GM12878 (cell line): ENCODE measurements at regions not wholly inside any gene's neighbourhood (a gene's known extent, or its start where the extent isn't known, plus 50 kb on each side); places are given as distances from the start of the nearest gene placed in this dataset.

Source experiments
- CEBPB ChIP-seq, 2 experiments: fragments of 150-350 bp in 1 of 2; IDR thresholded peaks; 2 replicates each; pipeline ENCODE4 v1.6.1; 2012 to 2014; ENCODE audit warnings: low read depth in 2 of 2, low read length in 2 of 2, borderline replicate concordance in 1 of 2, inconsistent platforms in 1 of 2
- EP300 ChIP-seq, 2 experiments: fragments of 150-350 bp in 1 of 2; IDR thresholded peaks; 2 replicates each; pipeline ENCODE4 v1.6.1; 2011 to 2012; ENCODE audit warnings: low read depth in 2 of 2, low read length in 2 of 2, borderline replicate concordance in 1 of 2, improper control_type of control experiment in 1 of 2, inconsistent platforms in 1 of 2; ENCODE audit not compliant: control insufficient read depth in 1 of 2
- HDGF ChIP-seq: fragments of 450-650 bp; IDR thresholded peaks from 2 replicates; pipeline ENCODE4 v1.6.1; 2016; ENCODE audit warnings: antibody characterized with exemption
- NFXL1 ChIP-seq: fragments of 450-650 bp; IDR thresholded peaks from 2 replicates; pipeline ENCODE4 v1.6.1; 2017; ENCODE audit warnings: antibody characterized with exemption, mild to moderate bottlenecking, borderline replicate concordance
- NRF1 ChIP-seq: conservative IDR thresholded peaks from 2 replicates; pipeline ENCODE4 v1.6.1; 2011; ENCODE audit warnings: mild to moderate bottlenecking, low read depth, low read length, improper control_type of control experiment
- POLR2A ChIP-seq: IDR thresholded peaks from 2 replicates; pipeline ENCODE4 v1.6.1; 2011; ENCODE audit warnings: low read depth, mild to moderate bottlenecking, low read length
- RAD21 ChIP-seq: IDR thresholded peaks from 2 replicates; pipeline ENCODE4 v1.6.1; 2011; ENCODE audit warnings: mild to moderate bottlenecking, low read depth, low read length, moderate library complexity; ENCODE audit not compliant: insufficient read depth
- RAD51 ChIP-seq: fragments of 450-650 bp; IDR thresholded peaks from 2 replicates; pipeline ENCODE4 v1.6.1; 2016; ENCODE audit warnings: moderate library complexity, mild to moderate bottlenecking, inconsistent platforms
- SREBF1 ChIP-seq: IDR thresholded peaks from 2 replicates; pipeline ENCODE4 v1.6.1; 2012; ENCODE audit warnings: mild to moderate bottlenecking, low read length
- TF ChIP-seq, protein P1 (sequence below): IDR thresholded peaks from 2 replicates; pipeline ENCODE4 v1.6.1; 2012; ENCODE audit warnings: low read depth, low read length, improper control_type of control experiment
- TF ChIP-seq, protein P2 (sequence below), 3 experiments: IDR thresholded peaks in 2 of 3; conservative IDR thresholded peaks in 1 of 3; 2 replicates each; pipeline ENCODE4 v1.5.1; 2011; ENCODE audit warnings: low read depth in 3 of 3, low read length in 3 of 3, mild to moderate bottlenecking in 3 of 3, control low read depth in 2 of 3, moderate library complexity in 2 of 3, inconsistent platforms in 1 of 3, mixed read lengths in 1 of 3; ENCODE audit not compliant: control insufficient read depth in 2 of 3, insufficient read depth in 1 of 3; ENCODE audit errors: extremely low read depth in 1 of 3
- TF ChIP-seq, protein P3 (sequence below): IDR thresholded peaks from 2 replicates; pipeline ENCODE4 v1.6.1; 2012; ENCODE audit warnings: mild to moderate bottlenecking, low read depth, low read length
- TF ChIP-seq, protein P4 (sequence below): fragments of 450-650 bp; IDR thresholded peaks from 2 replicates; pipeline ENCODE4 v1.6.1; 2017; ENCODE audit warnings: borderline replicate concordance
- TF ChIP-seq, protein P5 (sequence below): IDR thresholded peaks from 2 replicates; pipeline ENCODE4 v1.6.1; 2011; ENCODE audit warnings: mild to moderate bottlenecking, low read depth, low read length, moderate library complexity; ENCODE audit not compliant: insufficient replicate concordance

DNA sequence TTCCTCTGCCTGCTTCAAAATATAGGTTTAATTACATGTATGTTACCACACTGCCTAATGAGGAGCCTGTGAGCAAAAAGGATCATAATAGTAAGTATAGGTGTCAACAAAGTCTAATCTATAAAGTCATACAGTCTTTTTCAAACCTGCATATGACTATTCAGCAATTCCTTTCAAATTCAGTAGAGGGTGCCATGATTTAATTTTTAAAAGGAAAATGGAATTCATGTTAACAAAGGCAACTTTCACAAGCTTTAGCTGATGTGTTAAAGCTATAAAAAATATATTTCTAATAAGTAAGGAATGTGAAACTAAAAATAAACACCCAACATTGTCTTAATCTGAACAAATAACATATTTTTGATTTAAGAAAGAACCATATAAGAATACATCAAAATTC, 52.1 kb downstream of the MPP7 start:
- TF ChIP-seq HDGF: no peak
- TF ChIP-seq, protein P1, sequence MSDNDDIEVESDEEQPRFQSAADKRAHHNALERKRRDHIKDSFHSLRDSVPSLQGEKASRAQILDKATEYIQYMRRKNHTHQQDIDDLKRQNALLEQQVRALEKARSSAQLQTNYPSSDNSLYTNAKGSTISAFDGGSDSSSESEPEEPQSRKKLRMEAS: no peak
- TF ChIP-seq, protein P2, sequence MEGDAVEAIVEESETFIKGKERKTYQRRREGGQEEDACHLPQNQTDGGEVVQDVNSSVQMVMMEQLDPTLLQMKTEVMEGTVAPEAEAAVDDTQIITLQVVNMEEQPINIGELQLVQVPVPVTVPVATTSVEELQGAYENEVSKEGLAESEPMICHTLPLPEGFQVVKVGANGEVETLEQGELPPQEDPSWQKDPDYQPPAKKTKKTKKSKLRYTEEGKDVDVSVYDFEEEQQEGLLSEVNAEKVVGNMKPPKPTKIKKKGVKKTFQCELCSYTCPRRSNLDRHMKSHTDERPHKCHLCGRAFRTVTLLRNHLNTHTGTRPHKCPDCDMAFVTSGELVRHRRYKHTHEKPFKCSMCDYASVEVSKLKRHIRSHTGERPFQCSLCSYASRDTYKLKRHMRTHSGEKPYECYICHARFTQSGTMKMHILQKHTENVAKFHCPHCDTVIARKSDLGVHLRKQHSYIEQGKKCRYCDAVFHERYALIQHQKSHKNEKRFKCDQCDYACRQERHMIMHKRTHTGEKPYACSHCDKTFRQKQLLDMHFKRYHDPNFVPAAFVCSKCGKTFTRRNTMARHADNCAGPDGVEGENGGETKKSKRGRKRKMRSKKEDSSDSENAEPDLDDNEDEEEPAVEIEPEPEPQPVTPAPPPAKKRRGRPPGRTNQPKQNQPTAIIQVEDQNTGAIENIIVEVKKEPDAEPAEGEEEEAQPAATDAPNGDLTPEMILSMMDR (IDR thresholded peaks at IDR 0.05 in 2 of 3, conservative IDR thresholded peaks at IDR 0.05 in 1 of 3; ENCODE audit: control insufficient read depth in 2 of 3, extremely low read depth in 1 of 3, insufficient read depth in 1 of 3, low read depth in 3 of 3, low read length in 3 of 3): peak in 2 of 3 experiments; percentile 43 to 52; a peak in 3 of 6 replicates
- TF ChIP-seq CEBPB (IDR thresholded peaks at IDR 0.05; ENCODE audit: borderline replicate concordance in 1 of 2, low read depth in 2 of 2, low read length in 2 of 2): no peak
- TF ChIP-seq RAD51: no peak
- TF ChIP-seq, protein P3, sequence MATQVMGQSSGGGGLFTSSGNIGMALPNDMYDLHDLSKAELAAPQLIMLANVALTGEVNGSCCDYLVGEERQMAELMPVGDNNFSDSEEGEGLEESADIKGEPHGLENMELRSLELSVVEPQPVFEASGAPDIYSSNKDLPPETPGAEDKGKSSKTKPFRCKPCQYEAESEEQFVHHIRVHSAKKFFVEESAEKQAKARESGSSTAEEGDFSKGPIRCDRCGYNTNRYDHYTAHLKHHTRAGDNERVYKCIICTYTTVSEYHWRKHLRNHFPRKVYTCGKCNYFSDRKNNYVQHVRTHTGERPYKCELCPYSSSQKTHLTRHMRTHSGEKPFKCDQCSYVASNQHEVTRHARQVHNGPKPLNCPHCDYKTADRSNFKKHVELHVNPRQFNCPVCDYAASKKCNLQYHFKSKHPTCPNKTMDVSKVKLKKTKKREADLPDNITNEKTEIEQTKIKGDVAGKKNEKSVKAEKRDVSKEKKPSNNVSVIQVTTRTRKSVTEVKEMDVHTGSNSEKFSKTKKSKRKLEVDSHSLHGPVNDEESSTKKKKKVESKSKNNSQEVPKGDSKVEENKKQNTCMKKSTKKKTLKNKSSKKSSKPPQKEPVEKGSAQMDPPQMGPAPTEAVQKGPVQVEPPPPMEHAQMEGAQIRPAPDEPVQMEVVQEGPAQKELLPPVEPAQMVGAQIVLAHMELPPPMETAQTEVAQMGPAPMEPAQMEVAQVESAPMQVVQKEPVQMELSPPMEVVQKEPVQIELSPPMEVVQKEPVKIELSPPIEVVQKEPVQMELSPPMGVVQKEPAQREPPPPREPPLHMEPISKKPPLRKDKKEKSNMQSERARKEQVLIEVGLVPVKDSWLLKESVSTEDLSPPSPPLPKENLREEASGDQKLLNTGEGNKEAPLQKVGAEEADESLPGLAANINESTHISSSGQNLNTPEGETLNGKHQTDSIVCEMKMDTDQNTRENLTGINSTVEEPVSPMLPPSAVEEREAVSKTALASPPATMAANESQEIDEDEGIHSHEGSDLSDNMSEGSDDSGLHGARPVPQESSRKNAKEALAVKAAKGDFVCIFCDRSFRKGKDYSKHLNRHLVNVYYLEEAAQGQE: no peak
- no peak for TF ChIP-seq POLR2A
- peak; percentile 60 for TF ChIP-seq RAD21
- no peak for TF ChIP-seq EP300 (IDR thresholded peaks at IDR 0.05; ENCODE audit: borderline replicate concordance in 1 of 2, control insufficient read depth in 1 of 2, low read depth in 2 of 2, low read length in 2 of 2)
- TF ChIP-seq, protein P4, sequence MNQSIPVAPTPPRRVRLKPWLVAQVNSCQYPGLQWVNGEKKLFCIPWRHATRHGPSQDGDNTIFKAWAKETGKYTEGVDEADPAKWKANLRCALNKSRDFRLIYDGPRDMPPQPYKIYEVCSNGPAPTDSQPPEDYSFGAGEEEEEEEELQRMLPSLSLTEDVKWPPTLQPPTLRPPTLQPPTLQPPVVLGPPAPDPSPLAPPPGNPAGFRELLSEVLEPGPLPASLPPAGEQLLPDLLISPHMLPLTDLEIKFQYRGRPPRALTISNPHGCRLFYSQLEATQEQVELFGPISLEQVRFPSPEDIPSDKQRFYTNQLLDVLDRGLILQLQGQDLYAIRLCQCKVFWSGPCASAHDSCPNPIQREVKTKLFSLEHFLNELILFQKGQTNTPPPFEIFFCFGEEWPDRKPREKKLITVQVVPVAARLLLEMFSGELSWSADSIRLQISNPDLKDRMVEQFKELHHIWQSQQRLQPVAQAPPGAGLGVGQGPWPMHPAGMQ: no peak
- TF ChIP-seq, protein P5, sequence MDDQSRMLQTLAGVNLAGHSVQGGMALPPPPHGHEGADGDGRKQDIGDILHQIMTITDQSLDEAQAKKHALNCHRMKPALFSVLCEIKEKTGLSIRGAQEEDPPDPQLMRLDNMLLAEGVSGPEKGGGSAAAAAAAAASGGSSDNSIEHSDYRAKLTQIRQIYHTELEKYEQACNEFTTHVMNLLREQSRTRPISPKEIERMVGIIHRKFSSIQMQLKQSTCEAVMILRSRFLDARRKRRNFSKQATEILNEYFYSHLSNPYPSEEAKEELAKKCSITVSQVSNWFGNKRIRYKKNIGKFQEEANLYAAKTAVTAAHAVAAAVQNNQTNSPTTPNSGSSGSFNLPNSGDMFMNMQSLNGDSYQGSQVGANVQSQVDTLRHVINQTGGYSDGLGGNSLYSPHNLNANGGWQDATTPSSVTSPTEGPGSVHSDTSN: no peak
- TF ChIP-seq NRF1: no peak
- no peak for TF ChIP-seq SREBF1
- no peak for TF ChIP-seq NFXL1
